ENCODE measurements at regions not wholly inside any gene's neighbourhood (a gene's known extent, or its start where the extent isn't known, plus 50 kb on each side); places are given as distances from the start of the nearest gene placed in this dataset.

- TF ChIP-seq, protein P1, sequence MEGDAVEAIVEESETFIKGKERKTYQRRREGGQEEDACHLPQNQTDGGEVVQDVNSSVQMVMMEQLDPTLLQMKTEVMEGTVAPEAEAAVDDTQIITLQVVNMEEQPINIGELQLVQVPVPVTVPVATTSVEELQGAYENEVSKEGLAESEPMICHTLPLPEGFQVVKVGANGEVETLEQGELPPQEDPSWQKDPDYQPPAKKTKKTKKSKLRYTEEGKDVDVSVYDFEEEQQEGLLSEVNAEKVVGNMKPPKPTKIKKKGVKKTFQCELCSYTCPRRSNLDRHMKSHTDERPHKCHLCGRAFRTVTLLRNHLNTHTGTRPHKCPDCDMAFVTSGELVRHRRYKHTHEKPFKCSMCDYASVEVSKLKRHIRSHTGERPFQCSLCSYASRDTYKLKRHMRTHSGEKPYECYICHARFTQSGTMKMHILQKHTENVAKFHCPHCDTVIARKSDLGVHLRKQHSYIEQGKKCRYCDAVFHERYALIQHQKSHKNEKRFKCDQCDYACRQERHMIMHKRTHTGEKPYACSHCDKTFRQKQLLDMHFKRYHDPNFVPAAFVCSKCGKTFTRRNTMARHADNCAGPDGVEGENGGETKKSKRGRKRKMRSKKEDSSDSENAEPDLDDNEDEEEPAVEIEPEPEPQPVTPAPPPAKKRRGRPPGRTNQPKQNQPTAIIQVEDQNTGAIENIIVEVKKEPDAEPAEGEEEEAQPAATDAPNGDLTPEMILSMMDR (IDR thresholded peaks at IDR 0.05), result no peak
- no peak for TF ChIP-seq EP300 (IDR thresholded peaks at IDR 0.05)
- TF ChIP-seq POLR2A (IDR thresholded peaks at IDR 0.05), result no peak
- TF ChIP-seq POLR2AphosphoS5 (IDR thresholded peaks at IDR 0.05), result no peak
Measured at GRCh38 chr2:156687715-156688114, 251.5 kb downstream of the GPD2 start.
